GM12873 (cell line): ENCODE measurements at regions not wholly inside any gene's neighbourhood (a gene's known extent, or its start where the extent isn't known, plus 50 kb on each side); places are given as distances from the start of the nearest gene placed in this dataset.

Experiments used
- TF ChIP-seq, protein P1 (sequence below): IDR thresholded peaks from 2 replicates; pipeline ENCODE4 v1.5.1; 2012; ENCODE audit warnings: low read depth, mild to moderate bottlenecking, moderate library complexity, low read length, control low read depth; ENCODE audit not compliant: insufficient read depth; ENCODE audit errors: missing control alignments

DNA sequence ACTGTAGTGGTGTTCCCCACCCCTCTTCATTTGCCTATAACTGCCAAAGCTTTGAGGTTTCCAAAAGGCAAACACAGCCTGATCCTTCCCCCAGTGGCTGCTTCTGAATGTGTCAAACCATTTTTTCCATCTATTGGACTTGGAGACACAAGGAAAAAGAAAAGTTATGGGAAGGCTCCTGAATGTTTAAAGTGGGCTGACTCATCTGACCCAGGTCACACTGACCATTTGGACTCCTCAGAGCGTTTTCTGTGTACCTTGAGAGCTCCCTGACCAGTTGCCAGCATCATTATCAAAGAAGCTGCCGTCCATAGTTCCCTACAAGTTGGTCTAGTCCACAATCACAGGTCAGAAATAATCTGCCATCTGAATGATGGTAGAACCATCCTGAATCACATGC, 123.4 kb upstream of the COL3A1 start:
- TF ChIP-seq, protein P1, sequence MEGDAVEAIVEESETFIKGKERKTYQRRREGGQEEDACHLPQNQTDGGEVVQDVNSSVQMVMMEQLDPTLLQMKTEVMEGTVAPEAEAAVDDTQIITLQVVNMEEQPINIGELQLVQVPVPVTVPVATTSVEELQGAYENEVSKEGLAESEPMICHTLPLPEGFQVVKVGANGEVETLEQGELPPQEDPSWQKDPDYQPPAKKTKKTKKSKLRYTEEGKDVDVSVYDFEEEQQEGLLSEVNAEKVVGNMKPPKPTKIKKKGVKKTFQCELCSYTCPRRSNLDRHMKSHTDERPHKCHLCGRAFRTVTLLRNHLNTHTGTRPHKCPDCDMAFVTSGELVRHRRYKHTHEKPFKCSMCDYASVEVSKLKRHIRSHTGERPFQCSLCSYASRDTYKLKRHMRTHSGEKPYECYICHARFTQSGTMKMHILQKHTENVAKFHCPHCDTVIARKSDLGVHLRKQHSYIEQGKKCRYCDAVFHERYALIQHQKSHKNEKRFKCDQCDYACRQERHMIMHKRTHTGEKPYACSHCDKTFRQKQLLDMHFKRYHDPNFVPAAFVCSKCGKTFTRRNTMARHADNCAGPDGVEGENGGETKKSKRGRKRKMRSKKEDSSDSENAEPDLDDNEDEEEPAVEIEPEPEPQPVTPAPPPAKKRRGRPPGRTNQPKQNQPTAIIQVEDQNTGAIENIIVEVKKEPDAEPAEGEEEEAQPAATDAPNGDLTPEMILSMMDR, result no peak

DNA sequence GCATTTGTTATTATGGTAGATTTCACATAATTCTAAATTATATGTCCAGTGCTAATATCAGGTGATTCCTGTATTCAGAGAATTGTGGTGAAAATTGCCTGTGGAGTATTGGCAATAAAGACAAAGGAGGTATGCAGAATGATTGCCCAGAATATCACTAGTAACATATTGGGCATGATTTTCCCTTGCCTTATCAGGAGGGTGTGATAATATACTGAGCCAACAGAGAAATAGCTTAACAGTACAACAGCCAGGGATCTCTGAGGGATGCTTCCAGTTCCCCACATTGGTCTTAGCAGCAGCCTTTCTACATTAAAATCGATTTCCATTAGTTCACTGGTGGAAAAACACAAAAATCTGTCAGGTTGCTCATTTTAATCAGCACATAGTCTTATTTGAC, 122.9 kb upstream of the COL3A1 start:
- TF ChIP-seq, protein P1, result no peak

DNA sequence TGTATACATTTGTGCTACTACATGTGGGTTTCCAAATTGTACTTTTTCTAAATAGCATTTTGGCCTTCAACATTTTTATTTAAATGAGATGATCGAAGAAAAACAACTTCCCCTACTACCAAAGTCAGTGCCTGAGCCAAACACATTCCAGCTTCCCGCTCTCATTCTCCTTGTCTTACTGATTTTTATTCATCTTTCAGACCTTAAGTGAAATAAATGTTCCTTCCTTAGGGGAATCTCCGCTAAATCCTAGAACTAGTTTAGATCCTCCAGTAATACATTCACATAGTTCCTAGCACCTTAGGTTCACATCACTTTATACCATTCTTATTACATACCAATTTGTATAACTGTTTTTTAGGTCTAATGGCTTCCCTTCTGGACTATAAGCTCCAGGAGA, 122.3 kb upstream of the COL3A1 start:
- TF ChIP-seq, protein P1, result no peak

DNA sequence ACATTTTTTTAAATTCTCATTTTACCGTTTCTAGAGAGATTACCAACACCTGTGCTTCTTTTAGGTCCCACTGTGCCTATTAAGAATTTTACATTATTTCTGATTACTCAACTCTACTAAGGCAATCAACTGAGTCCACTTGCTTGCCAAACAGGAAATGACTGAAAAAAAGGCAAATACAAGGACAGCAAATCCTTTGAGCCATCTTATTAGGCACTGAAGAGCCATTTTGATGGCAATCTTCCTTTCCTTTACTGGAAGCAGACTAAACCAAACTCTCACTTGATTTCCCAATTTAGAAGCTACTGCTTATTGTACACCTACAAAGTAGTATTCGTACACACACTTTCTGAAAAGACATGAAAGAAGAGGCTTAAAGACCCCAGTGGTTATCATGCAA, 121.4 kb upstream of the COL3A1 start:
- TF ChIP-seq, protein P1, result no peak

DNA sequence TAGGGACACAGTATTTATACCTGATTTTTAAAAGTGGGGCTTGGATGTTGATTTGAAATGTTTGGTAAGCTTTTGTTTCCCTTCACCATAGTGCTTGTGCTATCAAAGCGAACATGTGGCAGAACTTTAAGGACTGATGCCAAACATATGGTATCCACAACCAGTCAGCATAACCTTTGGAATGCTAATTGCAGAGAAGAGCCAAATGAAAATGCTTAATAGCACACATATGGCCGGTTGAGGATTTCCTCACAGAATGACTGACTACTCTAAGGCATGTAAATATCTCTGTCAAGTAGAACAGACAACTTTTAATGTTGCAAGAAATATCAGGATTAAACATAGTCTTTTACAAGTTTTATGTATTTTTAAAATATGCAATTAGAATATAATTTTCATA, 120.9 kb upstream of the COL3A1 start:
- TF ChIP-seq, protein P1, result no peak

DNA sequence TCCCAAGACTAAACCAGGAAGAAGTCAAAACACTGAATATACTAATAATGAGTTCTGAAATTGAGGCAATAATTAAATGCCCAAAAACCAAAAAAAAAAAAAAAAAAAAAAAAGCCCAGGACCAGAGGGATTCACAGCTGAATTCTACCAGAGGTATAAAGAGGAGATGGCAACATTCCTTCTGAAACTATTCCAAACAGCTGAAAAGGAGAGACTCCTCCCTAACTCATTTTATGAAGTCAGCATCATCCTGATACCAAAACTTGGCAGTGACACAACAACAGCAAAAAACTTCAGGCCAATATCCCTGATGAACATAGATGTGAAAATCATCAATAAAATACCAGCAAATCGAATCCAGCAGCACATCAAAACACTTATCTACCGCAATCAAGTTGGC, 108.5 kb upstream of the COL3A1 start:
- TF ChIP-seq, protein P1, result no peak

DNA sequence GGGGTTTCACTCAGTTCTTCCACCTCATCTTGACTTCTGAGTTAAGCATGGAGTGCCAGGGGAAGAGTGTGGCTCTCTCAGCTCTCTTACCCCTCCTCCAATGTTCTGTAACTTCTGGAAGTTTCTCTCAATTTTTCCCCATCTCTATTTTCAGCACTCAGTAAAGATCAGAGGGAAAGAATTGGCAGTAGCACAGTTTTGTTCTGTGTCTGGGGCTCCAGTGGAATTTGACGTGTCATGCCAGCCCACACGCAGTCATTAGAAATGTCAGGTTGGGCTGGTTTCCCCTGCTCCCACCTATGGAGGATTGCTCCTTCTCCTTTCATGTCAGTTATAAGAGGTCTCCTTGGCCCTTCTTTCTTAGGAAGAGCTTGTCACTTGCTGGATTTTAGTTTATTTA, 104.6 kb upstream of the COL3A1 start:
- TF ChIP-seq, protein P1, result no peak
